PC-9 (cell line): ENCODE measurements at regions not wholly inside any gene's neighbourhood (a gene's known extent, or its start where the extent isn't known, plus 50 kb on each side); places are given as distances from the start of the nearest gene placed in this dataset.

Experiments
- EZH2 ChIP-seq: fragments of 200-600 bp; sonication (generic); IDR thresholded peaks from 2 replicates; pipeline ENCODE4 v1.8.0; 2017; ENCODE audit warnings: antibody characterized with exemption, low read depth
- TF ChIP-seq, protein P1 (sequence below): fragments of 200-600 bp; sonication (generic); conservative IDR thresholded peaks from 2 replicates; pipeline ENCODE4 v1.6.1; 2017; ENCODE audit warnings: mixed run types, antibody characterized with exemption, mild to moderate bottlenecking, moderate library complexity

DNA sequence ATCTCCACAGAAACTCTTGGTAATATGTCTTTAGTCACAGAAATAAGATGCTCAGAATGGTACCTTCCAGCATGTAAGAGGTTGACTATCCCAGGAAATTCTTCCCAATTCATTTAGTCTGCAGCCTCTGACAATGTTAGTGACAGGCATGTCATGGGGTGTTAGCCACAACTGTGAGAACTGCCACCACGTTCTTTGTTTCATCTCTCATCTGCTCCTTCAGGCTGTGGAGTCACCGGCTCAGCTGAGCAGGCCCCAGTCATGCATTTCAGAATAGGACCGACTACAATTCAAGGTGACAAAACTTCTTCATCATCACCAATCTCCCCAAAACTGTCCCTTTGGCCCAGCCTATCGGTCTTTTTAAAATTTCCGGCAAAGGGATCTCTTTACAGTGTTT, 167.5 kb downstream of the AKAIN1 start:
- TF ChIP-seq, protein P1, sequence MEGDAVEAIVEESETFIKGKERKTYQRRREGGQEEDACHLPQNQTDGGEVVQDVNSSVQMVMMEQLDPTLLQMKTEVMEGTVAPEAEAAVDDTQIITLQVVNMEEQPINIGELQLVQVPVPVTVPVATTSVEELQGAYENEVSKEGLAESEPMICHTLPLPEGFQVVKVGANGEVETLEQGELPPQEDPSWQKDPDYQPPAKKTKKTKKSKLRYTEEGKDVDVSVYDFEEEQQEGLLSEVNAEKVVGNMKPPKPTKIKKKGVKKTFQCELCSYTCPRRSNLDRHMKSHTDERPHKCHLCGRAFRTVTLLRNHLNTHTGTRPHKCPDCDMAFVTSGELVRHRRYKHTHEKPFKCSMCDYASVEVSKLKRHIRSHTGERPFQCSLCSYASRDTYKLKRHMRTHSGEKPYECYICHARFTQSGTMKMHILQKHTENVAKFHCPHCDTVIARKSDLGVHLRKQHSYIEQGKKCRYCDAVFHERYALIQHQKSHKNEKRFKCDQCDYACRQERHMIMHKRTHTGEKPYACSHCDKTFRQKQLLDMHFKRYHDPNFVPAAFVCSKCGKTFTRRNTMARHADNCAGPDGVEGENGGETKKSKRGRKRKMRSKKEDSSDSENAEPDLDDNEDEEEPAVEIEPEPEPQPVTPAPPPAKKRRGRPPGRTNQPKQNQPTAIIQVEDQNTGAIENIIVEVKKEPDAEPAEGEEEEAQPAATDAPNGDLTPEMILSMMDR, result no peak
- TF ChIP-seq EZH2, result no peak
